ENCODE measurements at regions not wholly inside any gene's neighbourhood (a gene's known extent, or its start where the extent isn't known, plus 50 kb on each side); places are given as distances from the start of the nearest gene placed in this dataset.

- peaks cover 3% of the 10 kb centered on the region for H3K79me1 ChIP-seq (ENCODE audit: low read length)
- no peak overlapping the region for H3K4me2 ChIP-seq (ENCODE audit: low read length)
- H3K27me3 ChIP-seq (ENCODE audit: insufficient read depth, low read length) = no peaks in the 10 kb centered on the region
- H3K36me3 ChIP-seq (ENCODE audit: control insufficient read depth in 1 of 2, insufficient read depth in 2 of 2, low read length in 2 of 2) = no peaks in the 10 kb centered on the region
- no CpG with 5 or more reads among the region's 5 CpGs for WGBS (ENCODE audit: extremely low coverage, insufficient coverage, insufficient read length)
- no peak overlapping the region for H3K14ac ChIP-seq (ENCODE audit: low read length)
- no peak overlapping the region for H2BK12ac ChIP-seq (ENCODE audit: low read length)
- H3K9ac ChIP-seq (ENCODE audit: low read length) = no peak overlapping the region
- H3K79me2 ChIP-seq (ENCODE audit: control insufficient read depth, insufficient read depth, low read length, poor library complexity) = no peaks in the 10 kb centered on the region
- H2AFZ ChIP-seq (ENCODE audit: insufficient read depth, low read length, poor library complexity) = no peak overlapping the region
- H3K4me3 ChIP-seq (ENCODE audit: low read depth, low read length) = no peak overlapping the region
- H3K18ac ChIP-seq (ENCODE audit: low read length) = no peak overlapping the region
- no peak for DNase-seq
- no peak overlapping the region for H2BK5ac ChIP-seq (ENCODE audit: low read depth, low read length, poor library complexity)
- H4K8ac ChIP-seq (ENCODE audit: low read depth, low read length) = no peak overlapping the region
- H4K91ac ChIP-seq (ENCODE audit: low read depth, low read length) = no peak overlapping the region
- no peak overlapping the region for H4K12ac ChIP-seq (ENCODE audit: low read depth, low read length)
- no peaks in the 10 kb centered on the region for H3K9me3 ChIP-seq (ENCODE audit: insufficient read depth, low read depth, low read length)
- H3K4me1 ChIP-seq (ENCODE audit: control insufficient read depth in 1 of 2, insufficient read depth in 2 of 2, low read length in 2 of 2) = peaks cover 13 to 15% of the 10 kb centered on the region in 2 experiments
- no peak overlapping the region for H2AK5ac ChIP-seq (ENCODE audit: low read length)
- H2BK120ac ChIP-seq (ENCODE audit: insufficient read depth, low read length, poor library complexity) = no peak overlapping the region
- H3K27ac ChIP-seq (ENCODE audit: low read depth, low read length) = no peak overlapping the region
- no peak overlapping the region for H3K23ac ChIP-seq (ENCODE audit: low read length)
- H3K4ac ChIP-seq (ENCODE audit: low read depth, low read length) = no peak overlapping the region
Measured at GRCh38 chr6:108795814-108796213, 52.4 kb upstream of the ARMC2 start.

- Histone ChIP-seq H3K14ac (ENCODE audit: low read length) (no peak overlapping the region), H2AK5ac (ENCODE audit: low read length) (no peak overlapping the region), H3K9me3 (ENCODE audit: insufficient read depth, low read depth, low read length) (no peaks in the 10 kb centered on the region), H4K91ac (ENCODE audit: low read depth, low read length) (no peak overlapping the region), H2BK120ac (ENCODE audit: insufficient read depth, low read length, poor library complexity) (no peak overlapping the region), H3K4ac (ENCODE audit: low read depth, low read length) (no peak overlapping the region), H4K8ac (ENCODE audit: low read depth, low read length) (no peak overlapping the region), H3K79me2 (ENCODE audit: control insufficient read depth, insufficient read depth, low read length, poor library complexity) (no peaks in the 10 kb centered on the region), H3K27me3 (ENCODE audit: insufficient read depth, low read length) (no peaks in the 10 kb centered on the region), H3K18ac (ENCODE audit: low read length) (no peak overlapping the region), H3K9ac (ENCODE audit: low read length) (no peak overlapping the region), H3K79me1 (ENCODE audit: low read length) (peaks cover 3% of the 10 kb centered on the region), H3K27ac (ENCODE audit: low read depth, low read length) (no peak overlapping the region), H3K4me1 (ENCODE audit: control insufficient read depth in 1 of 2, insufficient read depth in 2 of 2, low read length in 2 of 2) (peaks cover 13 to 15% of the 10 kb centered on the region in 2 experiments), H3K23ac (ENCODE audit: low read length) (no peak overlapping the region), H2BK5ac (ENCODE audit: low read depth, low read length, poor library complexity) (no peak overlapping the region), H2BK12ac (ENCODE audit: low read length) (no peak overlapping the region), H2AFZ (ENCODE audit: insufficient read depth, low read length, poor library complexity) (no peak overlapping the region), H3K36me3 (ENCODE audit: control insufficient read depth in 1 of 2, insufficient read depth in 2 of 2, low read length in 2 of 2) (no peaks in the 10 kb centered on the region), H4K12ac (ENCODE audit: low read depth, low read length) (no peak overlapping the region), H3K4me3 (ENCODE audit: low read depth, low read length) (no peak overlapping the region), H3K4me2 (ENCODE audit: low read length) (no peak overlapping the region)
- no CpG with 5 or more reads among the region's 3 CpGs for WGBS (ENCODE audit: extremely low coverage, insufficient coverage, insufficient read length)
- DNase-seq = peak in 1 of 2 donors; percentile 6
Measured at GRCh38 chr6:108796875-108797274, 51.3 kb upstream of the ARMC2 start.

GRCh38 chr6:108797951-108798669 is 50.1 kb upstream of the ARMC2 start:
- H2BK12ac ChIP-seq (ENCODE audit: low read length) = no peak overlapping the region
- no peaks in the 10 kb centered on the region for H3K79me2 ChIP-seq (ENCODE audit: control insufficient read depth, insufficient read depth, low read length, poor library complexity)
- no peak overlapping the region for H2BK120ac ChIP-seq (ENCODE audit: insufficient read depth, low read length, poor library complexity)
- peak overlapping the region; percentile 27 for H3K4me2 ChIP-seq (ENCODE audit: low read length)
- H3K79me1 ChIP-seq (ENCODE audit: low read length) = peaks cover 3% of the 10 kb centered on the region
- H3K9ac ChIP-seq (ENCODE audit: low read length) = no peak overlapping the region
- H3K36me3 ChIP-seq (ENCODE audit: control insufficient read depth in 1 of 2, insufficient read depth in 2 of 2, low read length in 2 of 2) = no peaks in the 10 kb centered on the region
- H4K91ac ChIP-seq (ENCODE audit: low read depth, low read length) = no peak overlapping the region
- no peak overlapping the region for H3K23ac ChIP-seq (ENCODE audit: low read length)
- no CpG with 5 or more reads among the region's 11 CpGs for WGBS (ENCODE audit: extremely low coverage, insufficient coverage, insufficient read length)
- no peak overlapping the region for H3K14ac ChIP-seq (ENCODE audit: low read length)
- no peak overlapping the region for H3K18ac ChIP-seq (ENCODE audit: low read length)
- no peaks in the 10 kb centered on the region for H3K27me3 ChIP-seq (ENCODE audit: insufficient read depth, low read length)
- H2AK5ac ChIP-seq (ENCODE audit: low read length) = no peak overlapping the region
- peaks cover 13 to 15% of the 10 kb centered on the region in 2 experiments for H3K4me1 ChIP-seq (ENCODE audit: control insufficient read depth in 1 of 2, insufficient read depth in 2 of 2, low read length in 2 of 2)
- no peak overlapping the region for H4K12ac ChIP-seq (ENCODE audit: low read depth, low read length)
- DNase-seq = peak; percentile 94
- no peaks in the 10 kb centered on the region for H3K9me3 ChIP-seq (ENCODE audit: insufficient read depth, low read depth, low read length)
- H4K8ac ChIP-seq (ENCODE audit: low read depth, low read length) = no peak overlapping the region
- H3K4ac ChIP-seq (ENCODE audit: low read depth, low read length) = no peak overlapping the region
- H3K4me3 ChIP-seq (ENCODE audit: low read depth, low read length) = no peak overlapping the region
- H2BK5ac ChIP-seq (ENCODE audit: low read depth, low read length, poor library complexity) = no peak overlapping the region
- peak overlapping the region; percentile 16 for H3K27ac ChIP-seq (ENCODE audit: low read depth, low read length)
- no peak overlapping the region for H2AFZ ChIP-seq (ENCODE audit: insufficient read depth, low read length, poor library complexity)
